ENCODE measurements at regions not wholly inside any gene's neighbourhood (a gene's known extent, or its start where the extent isn't known, plus 50 kb on each side); places are given as distances from the start of the nearest gene placed in this dataset.

DNA sequence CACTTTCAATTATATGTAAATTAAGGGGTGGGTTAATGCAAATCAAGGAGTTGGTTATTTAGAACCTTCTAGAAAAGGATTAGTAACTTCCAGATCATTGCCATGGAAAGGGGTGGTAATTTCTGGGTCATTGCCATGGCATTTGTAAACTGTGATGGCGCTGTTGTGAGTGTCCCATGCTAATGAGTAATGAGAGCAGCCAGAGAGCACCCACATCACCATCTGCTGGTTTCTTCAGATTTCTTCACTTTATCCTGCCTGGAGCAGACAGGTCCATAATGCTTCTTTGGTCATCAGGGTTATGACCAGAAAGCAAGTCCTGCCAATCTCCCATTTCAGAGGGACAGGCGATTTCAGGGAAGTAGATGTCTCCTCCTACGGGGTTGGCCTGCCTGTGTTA, 311.3 kb upstream of the CNR1 start:
- Mint-ChIP-seq H3K4me1 (no peaks in the 10 kb centered on the region), H3K36me3 (no peaks in the 10 kb centered on the region), H3K27me3 (peaks cover 5 to 9% of the 10 kb centered on the region in 2 donors), H3K27ac (no peak overlapping the region), H3K4me3 (no peak overlapping the region), H3K9me3 (peaks cover 0 to 2% (median 0%) of the 10 kb centered on the region in 8 donors)
- Histone ChIP-seq H3K9me3 (ENCODE audit: control insufficient read depth in 1 of 2, low read length in 2 of 2) (no peaks in the 10 kb centered on the region), H3K4me3 (ENCODE audit: low read length in 2 of 2) (no peak overlapping the region), H3K4me1 (ENCODE audit: insufficient read depth, low read length) (no peaks in the 10 kb centered on the region), H3K36me3 (ENCODE audit: insufficient read depth, low read length) (no peaks in the 10 kb centered on the region), H3K27ac (ENCODE audit: low read depth, low read length) (no peak overlapping the region), H3K27me3 (ENCODE audit: insufficient read depth, low read length) (no peaks in the 10 kb centered on the region)
- CTCF ChIA-PET (ENCODE audit: partially characterized antibody) = no interaction called here
- no peak for DNase-seq
- intact Hi-C loops (cut with micrococcal nuclease) = no loop called here
- POLR2A ChIA-PET (ENCODE audit: partially characterized antibody) = no interaction called here

DNA sequence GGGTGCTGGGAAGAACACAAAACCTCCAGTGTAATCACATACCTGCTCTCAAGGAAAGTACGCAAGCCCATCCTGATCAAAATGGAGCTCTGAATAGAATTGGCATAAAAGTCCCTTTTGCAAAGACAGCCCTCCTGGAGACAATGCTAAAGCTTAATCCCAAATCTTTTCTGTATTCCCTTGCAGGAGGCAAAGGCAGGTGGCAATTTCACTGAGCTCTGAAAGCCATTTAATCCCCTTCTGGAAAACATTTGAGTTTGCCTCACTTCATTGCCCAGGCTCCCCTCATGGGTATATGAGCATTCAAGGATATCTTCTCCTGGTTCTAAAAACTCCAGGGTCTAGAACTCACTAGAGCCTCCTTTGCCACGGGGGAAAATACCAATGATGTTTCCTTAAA, 310.2 kb upstream of the CNR1 start:
- no peaks in the 10 kb centered on the region for H3K36me3 ChIP-seq (ENCODE audit: insufficient read depth, low read length)
- no peak overlapping the region for H3K4me3 ChIP-seq (ENCODE audit: low read length in 2 of 2)
- Mint-ChIP-seq H3K9me3 (peaks cover 0 to 2% (median 0%) of the 10 kb centered on the region in 8 donors), H3K36me3 (no peaks in the 10 kb centered on the region), H3K27me3 (peaks cover 5 to 9% of the 10 kb centered on the region in 2 donors), H3K27ac (no peak overlapping the region), H3K4me3 (no peak overlapping the region), H3K4me1 (no peaks in the 10 kb centered on the region)
- no peaks in the 10 kb centered on the region for H3K9me3 ChIP-seq (ENCODE audit: control insufficient read depth in 1 of 2, low read length in 2 of 2)
- ChIA-PET POLR2A (ENCODE audit: partially characterized antibody) (no interaction called here), CTCF (ENCODE audit: partially characterized antibody) (no interaction called here)
- H3K4me1 ChIP-seq (ENCODE audit: insufficient read depth, low read length) = no peaks in the 10 kb centered on the region
- no peak for DNase-seq
- intact Hi-C loops (cut with micrococcal nuclease) = no loop called here
- no peaks in the 10 kb centered on the region for H3K27me3 ChIP-seq (ENCODE audit: insufficient read depth, low read length)
- no peak overlapping the region for H3K27ac ChIP-seq (ENCODE audit: low read depth, low read length)

DNA sequence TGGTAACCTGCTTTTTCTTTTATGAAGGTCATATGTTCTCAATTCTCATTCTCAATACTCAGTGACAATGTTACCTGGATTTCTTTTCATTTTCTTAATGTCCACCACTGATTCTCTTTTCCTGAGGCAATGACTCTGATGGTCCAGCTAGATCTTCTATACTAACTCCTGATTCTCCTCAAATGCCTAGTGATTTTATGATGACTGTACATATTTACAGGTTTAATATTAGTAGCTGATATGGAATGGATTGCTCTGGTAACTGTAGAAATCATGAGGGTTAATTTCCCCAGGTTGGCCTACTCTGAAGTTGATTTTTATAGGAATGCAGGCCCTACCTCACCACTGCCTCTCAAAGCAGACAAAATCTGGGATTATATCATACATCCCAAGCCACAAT, 308.6 kb upstream of the CNR1 start:
- ChIA-PET CTCF (ENCODE audit: partially characterized antibody) (no interaction called here), POLR2A (ENCODE audit: partially characterized antibody) (no interaction called here)
- H3K9me3 Mint-ChIP-seq = peaks cover 0 to 2% (median 0%) of the 10 kb centered on the region in 8 donors
- H3K4me1 Mint-ChIP-seq = no peaks in the 10 kb centered on the region
- H3K27me3 Mint-ChIP-seq = peaks cover 5 to 9% of the 10 kb centered on the region in 2 donors
- no peak overlapping the region for H3K27ac Mint-ChIP-seq
- Histone ChIP-seq H3K9me3 (ENCODE audit: control insufficient read depth in 1 of 2, low read length in 2 of 2) (no peaks in the 10 kb centered on the region), H3K27ac (ENCODE audit: low read depth, low read length) (no peak overlapping the region), H3K4me3 (ENCODE audit: low read length in 2 of 2) (no peak overlapping the region), H3K36me3 (ENCODE audit: insufficient read depth, low read length) (no peaks in the 10 kb centered on the region), H3K4me1 (ENCODE audit: insufficient read depth, low read length) (no peaks in the 10 kb centered on the region), H3K27me3 (ENCODE audit: insufficient read depth, low read length) (no peaks in the 10 kb centered on the region)
- intact Hi-C loops (cut with micrococcal nuclease) = no loop called here
- DNase-seq = no peak
- no peaks in the 10 kb centered on the region for H3K36me3 Mint-ChIP-seq
- no peak overlapping the region for H3K4me3 Mint-ChIP-seq

DNA sequence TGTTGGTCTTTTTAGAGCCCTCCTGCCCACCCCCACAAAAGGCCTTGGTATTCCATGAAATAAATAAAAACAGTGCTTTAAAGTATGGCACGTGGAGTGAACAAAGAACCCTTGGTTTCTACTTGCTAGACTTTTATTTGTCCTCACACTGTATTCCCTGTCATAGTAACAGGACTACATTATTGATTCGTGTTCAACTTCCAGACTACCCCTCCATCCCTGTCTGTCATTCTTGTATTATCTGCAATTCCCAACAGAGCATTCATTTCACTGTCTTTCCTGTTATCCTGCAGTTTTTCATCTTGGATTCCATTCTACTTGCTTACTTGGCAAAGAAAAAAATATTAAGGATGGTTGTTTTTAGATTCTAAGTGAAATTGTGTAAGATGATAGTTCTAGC, 307.4 kb upstream of the CNR1 start:
- intact Hi-C loops (cut with micrococcal nuclease) = no loop called here
- no peaks in the 10 kb centered on the region for H3K4me1 Mint-ChIP-seq
- Histone ChIP-seq H3K27ac (ENCODE audit: low read depth, low read length) (no peak overlapping the region), H3K36me3 (ENCODE audit: insufficient read depth, low read length) (no peaks in the 10 kb centered on the region), H3K4me1 (ENCODE audit: insufficient read depth, low read length) (no peaks in the 10 kb centered on the region), H3K27me3 (ENCODE audit: insufficient read depth, low read length) (no peaks in the 10 kb centered on the region), H3K9me3 (ENCODE audit: control insufficient read depth in 1 of 2, low read length in 2 of 2) (no peaks in the 10 kb centered on the region), H3K4me3 (ENCODE audit: low read length in 2 of 2) (no peak overlapping the region)
- DNase-seq = no peak
- H3K36me3 Mint-ChIP-seq = no peaks in the 10 kb centered on the region
- ChIA-PET CTCF (ENCODE audit: partially characterized antibody) (interaction anchor here (0.6 kb wide), 1 partner anchor 100 kb away, joined by 3 read pairs; no protein-coding TSS in a partner anchor), POLR2A (ENCODE audit: partially characterized antibody) (no interaction called here)
- H3K9me3 Mint-ChIP-seq = peaks cover 0 to 2% (median 0%) of the 10 kb centered on the region in 8 donors
- H3K27me3 Mint-ChIP-seq = peaks cover 5 to 9% of the 10 kb centered on the region in 2 donors
- no peak overlapping the region for H3K27ac Mint-ChIP-seq
- no peak overlapping the region for H3K4me3 Mint-ChIP-seq

DNA sequence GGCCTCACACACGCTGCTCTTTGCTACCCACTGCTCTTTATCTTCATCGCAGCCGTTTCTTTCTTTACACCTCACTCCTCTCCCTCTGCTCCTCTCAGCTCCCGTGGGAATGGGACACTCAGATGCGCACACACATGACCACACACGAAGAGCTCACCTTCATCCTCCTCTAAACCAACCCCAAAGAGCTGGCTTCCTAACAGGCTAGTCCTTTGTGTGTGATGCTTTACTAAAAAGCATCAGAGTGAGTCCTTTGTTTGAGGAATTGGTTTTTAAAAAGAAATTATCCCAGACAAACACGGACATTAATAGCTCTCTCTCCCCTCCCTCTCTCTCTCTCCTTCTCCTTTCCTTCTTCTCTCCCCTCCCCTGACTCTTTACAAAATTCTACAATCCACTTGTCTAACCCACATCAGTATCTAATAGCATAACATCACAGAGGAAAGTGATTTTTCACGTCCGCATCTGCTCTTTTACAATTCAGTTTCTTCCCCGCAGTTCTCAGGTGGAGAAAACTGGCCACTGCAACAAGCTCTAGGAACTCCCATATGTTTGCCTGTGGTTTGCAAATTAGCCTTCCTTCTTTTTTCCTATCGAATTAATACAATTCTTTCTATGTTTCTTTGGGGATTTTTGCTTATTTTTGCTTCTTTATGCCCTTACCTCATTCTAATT, 306.8 kb upstream of the CNR1 start:
- no peaks in the 10 kb centered on the region for H3K9me3 ChIP-seq (ENCODE audit: control insufficient read depth in 1 of 2, low read length in 2 of 2)
- Mint-ChIP-seq H3K4me1 (no peaks in the 10 kb centered on the region), H3K36me3 (no peaks in the 10 kb centered on the region), H3K9me3 (peaks cover 0 to 2% (median 0%) of the 10 kb centered on the region in 8 donors), H3K4me3 (no peak overlapping the region), H3K27me3 (peaks cover 5 to 9% of the 10 kb centered on the region in 2 donors), H3K27ac (no peak overlapping the region)
- no peak overlapping the region for H3K27ac ChIP-seq (ENCODE audit: low read depth, low read length)
- intact Hi-C loops (cut with micrococcal nuclease) = no loop called here
- H3K36me3 ChIP-seq (ENCODE audit: insufficient read depth, low read length) = no peaks in the 10 kb centered on the region
- POLR2A ChIA-PET (ENCODE audit: partially characterized antibody) = no interaction called here
- CTCF ChIA-PET (ENCODE audit: partially characterized antibody) = no interaction called here
- no peaks in the 10 kb centered on the region for H3K4me1 ChIP-seq (ENCODE audit: insufficient read depth, low read length)
- DNase-seq = no peak
- H3K4me3 ChIP-seq (ENCODE audit: low read length in 2 of 2) = no peak overlapping the region
- H3K27me3 ChIP-seq (ENCODE audit: insufficient read depth, low read length) = no peaks in the 10 kb centered on the region

DNA sequence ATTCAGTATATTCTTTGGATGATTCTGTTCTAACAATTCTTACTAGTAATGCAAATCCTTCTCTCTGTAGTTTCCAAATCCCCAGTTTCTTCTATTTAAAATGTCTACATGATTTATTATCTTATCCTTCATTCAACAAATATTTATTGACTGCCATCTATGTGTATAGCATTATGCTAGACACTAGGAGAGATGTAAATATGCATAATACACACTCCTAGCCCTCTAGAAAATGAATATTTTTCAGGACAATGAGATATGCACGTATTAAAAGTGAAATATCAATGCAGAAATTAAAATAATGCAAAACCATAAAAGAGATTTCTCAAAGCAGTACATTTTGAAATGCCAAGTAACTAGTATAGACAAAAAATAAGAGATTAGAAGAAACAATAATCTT, 293.5 kb upstream of the CNR1 start:
- Histone ChIP-seq H3K36me3 (ENCODE audit: insufficient read depth, low read length) (no peaks in the 10 kb centered on the region), H3K4me1 (ENCODE audit: insufficient read depth, low read length) (no peaks in the 10 kb centered on the region), H3K4me3 (ENCODE audit: low read length in 2 of 2) (no peak overlapping the region), H3K27me3 (ENCODE audit: insufficient read depth, low read length) (no peaks in the 10 kb centered on the region), H3K27ac (ENCODE audit: low read depth, low read length) (no peak overlapping the region), H3K9me3 (ENCODE audit: control insufficient read depth in 1 of 2, low read length in 2 of 2) (no peaks in the 10 kb centered on the region)
- no peak overlapping the region for H3K4me3 Mint-ChIP-seq
- no peak for DNase-seq
- no peaks in the 10 kb centered on the region for H3K4me1 Mint-ChIP-seq
- ChIA-PET CTCF (ENCODE audit: partially characterized antibody) (no interaction called here), POLR2A (ENCODE audit: partially characterized antibody) (no interaction called here)
- peaks cover 5 to 9% of the 10 kb centered on the region in 2 donors for H3K27me3 Mint-ChIP-seq
- H3K27ac Mint-ChIP-seq = no peak overlapping the region
- peaks cover 0 to 3% (median 0%) of the 10 kb centered on the region in 8 donors for H3K9me3 Mint-ChIP-seq
- intact Hi-C loops (cut with micrococcal nuclease) = no loop called here
- H3K36me3 Mint-ChIP-seq = no peaks in the 10 kb centered on the region

DNA sequence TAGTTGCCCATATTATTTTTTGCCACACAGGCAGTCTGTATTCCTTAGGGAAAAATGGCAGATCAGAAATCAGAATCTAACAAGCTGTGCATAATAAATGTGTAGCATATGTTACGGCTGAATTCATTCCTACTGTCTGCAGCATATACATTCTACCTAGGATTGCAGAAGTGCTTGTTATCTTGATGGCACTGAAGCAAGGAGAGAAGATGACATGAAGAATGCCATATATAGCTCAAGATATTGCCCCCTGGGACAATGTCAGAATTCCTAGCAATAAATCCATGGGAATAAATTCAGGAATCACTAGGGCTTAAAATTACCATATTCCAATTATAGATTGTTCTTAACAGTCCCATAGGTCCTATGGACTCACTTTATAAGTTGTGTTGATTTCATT, 293.0 kb upstream of the CNR1 start:
- CTCF ChIA-PET (ENCODE audit: partially characterized antibody) = no interaction called here
- H3K9me3 Mint-ChIP-seq = peaks cover 0 to 3% (median 0%) of the 10 kb centered on the region in 8 donors
- intact Hi-C loops (cut with micrococcal nuclease) = no loop called here
- Histone ChIP-seq H3K9me3 (ENCODE audit: control insufficient read depth in 1 of 2, low read length in 2 of 2) (no peaks in the 10 kb centered on the region), H3K36me3 (ENCODE audit: insufficient read depth, low read length) (no peaks in the 10 kb centered on the region), H3K27ac (ENCODE audit: low read depth, low read length) (no peak overlapping the region), H3K27me3 (ENCODE audit: insufficient read depth, low read length) (no peaks in the 10 kb centered on the region), H3K4me1 (ENCODE audit: insufficient read depth, low read length) (no peaks in the 10 kb centered on the region), H3K4me3 (ENCODE audit: low read length in 2 of 2) (no peak overlapping the region)
- no peak for DNase-seq
- H3K27ac Mint-ChIP-seq = no peak overlapping the region
- no peaks in the 10 kb centered on the region for H3K4me1 Mint-ChIP-seq
- POLR2A ChIA-PET (ENCODE audit: partially characterized antibody) = no interaction called here
- no peak overlapping the region for H3K4me3 Mint-ChIP-seq
- no peaks in the 10 kb centered on the region for H3K36me3 Mint-ChIP-seq
- peaks cover 5 to 9% of the 10 kb centered on the region in 2 donors for H3K27me3 Mint-ChIP-seq

DNA sequence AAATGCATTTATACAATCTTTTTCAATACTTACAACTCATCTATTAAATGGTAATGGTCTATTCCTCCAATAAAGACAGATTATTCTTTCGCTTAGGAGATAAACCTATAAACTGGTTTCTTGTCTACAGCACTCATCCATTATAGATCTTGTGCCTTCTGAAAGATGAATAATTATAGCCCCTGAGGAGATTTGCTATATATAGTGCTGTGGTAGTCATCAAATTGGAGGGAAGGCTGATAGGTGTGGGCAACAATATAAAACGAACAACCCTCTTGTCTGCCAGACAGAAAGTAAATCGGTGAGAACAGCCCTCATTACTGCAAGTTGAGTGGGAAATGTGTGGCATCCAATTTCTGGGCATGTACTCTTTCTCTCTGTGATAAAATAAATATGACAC, 292.5 kb upstream of the CNR1 start:
- no peaks in the 10 kb centered on the region for H3K4me1 Mint-ChIP-seq

More for the DNA sequence above, 292.5 kb upstream of the CNR1 start:
- Mint-ChIP-seq H3K9me3 (peaks cover 0 to 3% (median 0%) of the 10 kb centered on the region in 8 donors), H3K27me3 (peaks cover 5 to 9% of the 10 kb centered on the region in 2 donors), H3K4me3 (no peak overlapping the region), H3K36me3 (no peaks in the 10 kb centered on the region), H3K27ac (no peak overlapping the region)
- Histone ChIP-seq H3K4me3 (ENCODE audit: low read length in 2 of 2) (no peak overlapping the region), H3K27ac (ENCODE audit: low read depth, low read length) (no peak overlapping the region), H3K36me3 (ENCODE audit: insufficient read depth, low read length) (no peaks in the 10 kb centered on the region), H3K27me3 (ENCODE audit: insufficient read depth, low read length) (no peaks in the 10 kb centered on the region), H3K9me3 (ENCODE audit: control insufficient read depth in 1 of 2, low read length in 2 of 2) (no peaks in the 10 kb centered on the region), H3K4me1 (ENCODE audit: insufficient read depth, low read length) (no peaks in the 10 kb centered on the region)
- ChIA-PET POLR2A (ENCODE audit: partially characterized antibody) (no interaction called here), CTCF (ENCODE audit: partially characterized antibody) (no interaction called here)
- intact Hi-C loops (cut with micrococcal nuclease) = no loop called here
- no peak for DNase-seq

Data from CD4-positive, alpha-beta memory T cell (primary cell).